GM21526 (cell line): ENCODE measurements at regions not wholly inside any gene's neighbourhood (a gene's known extent, or its start where the extent isn't known, plus 50 kb on each side); places are given as distances from the start of the nearest gene placed in this dataset.

ENCODE experiments used
- ATAC-seq: cut with Tn5 transposase; IDR thresholded peaks from one replicate; pipeline ENCODE4 v1.9.1; 2021; ENCODE audit warnings: moderate library complexity; ENCODE audit not compliant: unreplicated experiment, low FRiP score

DNA sequence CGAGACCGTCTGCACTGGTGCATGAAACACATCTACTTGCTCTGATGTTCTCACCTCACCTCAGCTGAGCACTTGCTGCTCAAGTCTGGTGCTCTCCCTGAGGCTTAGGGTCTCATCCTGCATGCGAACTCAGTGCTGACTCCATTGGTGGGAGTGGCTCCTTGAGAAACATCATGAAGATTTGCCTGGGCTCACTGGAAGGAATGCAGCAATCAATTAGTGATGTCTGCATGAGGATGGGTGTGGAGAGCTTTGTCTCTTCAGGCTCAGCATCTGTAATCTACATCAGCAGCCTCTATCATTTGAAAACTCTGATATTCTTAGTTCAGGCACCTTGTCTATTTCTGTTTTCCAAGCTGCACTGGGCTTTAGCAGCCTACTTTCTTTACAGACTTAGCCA lies 204.4 kb downstream of the IRF8 start:
- no peak for ATAC-seq

DNA sequence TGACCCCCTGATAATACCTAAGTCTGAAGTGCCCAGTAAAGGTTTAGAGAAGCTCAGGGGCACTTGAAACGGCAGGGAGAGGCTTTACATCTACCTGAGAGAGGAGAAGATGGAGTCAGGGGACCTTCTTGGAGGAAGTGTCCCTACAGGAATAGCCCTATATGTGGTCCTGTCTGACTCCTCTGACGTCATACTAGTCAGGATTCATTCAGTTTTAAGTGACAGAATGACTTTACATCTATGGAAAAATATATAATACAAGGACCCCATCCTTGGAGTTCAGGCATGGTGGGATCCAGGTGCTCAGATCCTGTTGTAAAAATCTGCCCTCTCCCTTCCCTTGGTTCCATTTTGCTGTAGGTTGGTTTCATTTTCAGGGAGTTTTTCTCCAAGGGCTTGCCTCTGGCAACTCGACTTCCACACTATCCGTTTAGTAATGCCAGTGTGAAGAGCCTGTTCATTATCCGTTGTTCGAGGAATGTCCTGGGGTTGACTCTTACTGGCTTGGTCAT lies 205.6 kb downstream of the IRF8 start:
- ATAC-seq = no peak

DNA sequence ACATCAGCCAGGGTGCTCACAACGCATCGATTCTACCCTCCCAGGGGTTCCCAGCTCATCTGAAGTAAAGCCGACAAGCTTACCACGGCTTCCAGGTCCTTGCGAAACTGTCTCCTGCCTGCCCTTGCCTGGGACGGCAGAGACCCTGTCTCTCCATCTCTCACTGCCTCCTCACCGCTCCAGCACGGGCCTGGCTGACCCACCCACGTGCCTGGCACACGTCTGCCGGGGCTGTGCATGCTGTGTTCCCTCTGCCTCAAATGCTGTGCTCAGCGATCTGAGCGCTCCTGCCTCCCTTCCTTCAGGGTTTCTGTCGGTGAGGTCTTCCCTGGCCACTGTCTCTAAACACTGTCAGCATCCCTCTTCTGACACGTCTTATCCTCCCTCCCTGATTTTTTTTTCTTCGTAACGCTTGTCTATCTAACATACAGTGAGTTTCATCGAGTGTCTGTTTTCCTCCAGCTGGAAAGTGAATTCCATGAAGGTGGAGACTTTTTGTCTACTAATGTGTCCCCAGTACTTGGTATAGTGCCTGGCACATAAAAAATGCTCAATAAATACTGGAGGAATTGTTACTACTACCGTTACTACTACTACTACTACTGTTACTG lies 208.4 kb downstream of the IRF8 start:
- ATAC-seq = no peak

DNA sequence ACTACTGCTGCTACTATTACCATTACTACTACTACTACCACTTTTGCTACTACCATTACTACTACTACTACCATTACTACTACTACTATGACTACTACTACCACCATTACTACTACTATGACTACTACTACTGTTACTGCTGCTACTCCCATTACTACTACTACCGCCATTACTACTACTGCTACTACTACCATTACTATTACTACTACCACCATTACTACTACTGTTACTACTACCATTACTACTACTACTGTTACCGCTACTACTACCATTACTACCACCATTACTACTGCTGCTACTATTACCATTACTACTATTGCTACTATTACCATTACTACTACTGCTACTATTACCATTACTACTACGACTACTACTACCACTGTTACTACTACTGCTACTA lies 209.1 kb downstream of the IRF8 start:
- ATAC-seq = no peak

DNA sequence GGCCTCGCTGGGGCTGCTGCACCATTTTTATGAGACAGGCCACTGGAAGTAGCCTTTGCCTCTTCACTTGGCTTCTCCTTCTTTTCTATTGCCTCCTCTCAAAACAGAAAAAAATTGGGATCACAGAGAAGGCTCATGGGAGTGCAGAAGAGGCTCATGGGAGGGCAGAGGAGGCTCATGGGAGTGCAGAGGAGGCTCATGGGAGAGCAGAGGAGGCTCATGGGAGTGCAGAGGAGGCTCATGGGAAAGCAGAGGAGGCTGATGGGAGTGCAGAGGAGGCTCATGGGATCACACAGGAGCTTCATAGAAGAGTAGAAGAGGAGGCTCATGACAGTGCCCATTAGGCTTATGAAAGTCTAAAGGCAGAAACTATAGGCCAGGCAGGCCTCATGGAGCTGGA lies 211.2 kb downstream of the IRF8 start:
- ATAC-seq = no peak

DNA sequence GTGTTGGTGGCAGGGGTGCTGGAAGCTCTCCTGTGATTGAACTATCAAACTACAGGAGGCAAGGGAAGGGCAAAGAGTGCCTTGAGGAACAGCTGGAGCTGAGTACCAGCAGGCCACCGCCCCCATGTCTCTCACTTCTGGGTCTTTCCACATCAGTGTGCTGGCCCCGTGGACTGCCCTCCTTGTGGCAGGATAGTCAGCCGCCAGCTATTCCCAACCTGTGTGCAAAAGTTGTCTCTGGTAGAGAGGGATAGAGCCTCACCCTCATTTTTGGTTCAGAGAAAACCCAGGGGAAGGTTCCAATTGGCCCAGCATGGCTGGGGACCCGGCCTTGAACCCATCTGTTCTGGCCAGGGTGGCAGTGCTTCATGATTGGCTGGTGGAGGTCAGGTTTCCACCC lies 211.8 kb downstream of the IRF8 start:
- no peak for ATAC-seq

DNA sequence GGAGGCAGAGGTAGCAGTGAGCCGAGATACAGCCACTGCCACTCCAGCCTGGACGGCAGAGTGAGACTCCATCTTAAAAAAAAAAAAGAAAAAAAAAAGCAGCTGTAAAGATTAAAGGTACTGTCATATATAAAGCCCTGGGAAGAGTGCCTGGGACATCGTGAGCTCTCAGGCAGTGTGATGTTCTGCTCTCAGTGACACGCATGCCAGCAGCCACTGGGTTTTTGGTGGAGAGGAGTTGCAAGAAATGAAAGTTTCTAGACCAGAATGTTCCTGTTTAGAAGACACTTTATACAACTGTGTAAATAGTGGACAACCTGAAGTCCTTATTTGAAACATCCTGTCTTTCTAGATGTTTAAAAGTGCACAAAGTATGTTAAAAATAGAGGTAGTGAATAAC lies 213.2 kb downstream of the IRF8 start:
- ATAC-seq = no peak

DNA sequence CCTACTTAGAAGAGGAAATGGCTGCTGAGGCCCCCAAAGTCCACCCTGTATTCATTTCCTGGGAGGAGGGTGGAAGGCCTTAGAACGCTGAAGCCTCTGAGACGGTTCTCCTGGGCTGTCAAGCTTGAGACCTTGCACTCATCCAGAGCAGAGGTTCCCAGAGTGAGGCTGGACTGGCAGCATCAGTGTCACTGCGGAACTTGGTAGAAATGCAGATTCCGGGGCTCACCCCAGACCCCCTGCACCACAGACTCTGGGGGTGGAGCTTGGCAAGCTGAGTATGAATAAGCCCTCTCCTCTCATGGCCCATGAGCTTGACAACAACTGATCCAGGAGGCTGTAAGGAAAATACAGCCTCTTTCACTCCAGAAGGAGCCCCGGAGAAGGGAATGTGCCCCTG lies 218.3 kb downstream of the IRF8 start:
- ATAC-seq = no peak

DNA sequence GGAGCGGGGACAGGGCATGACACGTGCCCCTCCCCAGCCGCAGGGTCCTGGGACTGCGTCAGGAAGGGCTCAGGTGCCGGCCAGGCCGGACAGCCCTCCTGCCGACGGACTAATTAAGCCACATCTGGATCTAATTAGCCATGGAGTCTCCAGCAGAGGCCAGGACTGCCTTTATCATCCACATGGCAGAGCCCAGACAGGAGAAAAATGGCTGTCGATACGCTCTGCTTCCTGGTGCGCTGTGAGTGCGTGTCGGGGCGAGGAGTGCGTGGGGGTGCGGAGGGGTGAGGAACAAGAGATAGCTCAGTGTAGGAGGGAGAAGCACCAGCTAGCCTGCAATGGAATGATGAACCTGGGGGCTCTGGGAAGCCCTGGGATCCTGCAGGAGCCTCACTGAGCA lies 218.8 kb downstream of the IRF8 start:
- no peak for ATAC-seq

DNA sequence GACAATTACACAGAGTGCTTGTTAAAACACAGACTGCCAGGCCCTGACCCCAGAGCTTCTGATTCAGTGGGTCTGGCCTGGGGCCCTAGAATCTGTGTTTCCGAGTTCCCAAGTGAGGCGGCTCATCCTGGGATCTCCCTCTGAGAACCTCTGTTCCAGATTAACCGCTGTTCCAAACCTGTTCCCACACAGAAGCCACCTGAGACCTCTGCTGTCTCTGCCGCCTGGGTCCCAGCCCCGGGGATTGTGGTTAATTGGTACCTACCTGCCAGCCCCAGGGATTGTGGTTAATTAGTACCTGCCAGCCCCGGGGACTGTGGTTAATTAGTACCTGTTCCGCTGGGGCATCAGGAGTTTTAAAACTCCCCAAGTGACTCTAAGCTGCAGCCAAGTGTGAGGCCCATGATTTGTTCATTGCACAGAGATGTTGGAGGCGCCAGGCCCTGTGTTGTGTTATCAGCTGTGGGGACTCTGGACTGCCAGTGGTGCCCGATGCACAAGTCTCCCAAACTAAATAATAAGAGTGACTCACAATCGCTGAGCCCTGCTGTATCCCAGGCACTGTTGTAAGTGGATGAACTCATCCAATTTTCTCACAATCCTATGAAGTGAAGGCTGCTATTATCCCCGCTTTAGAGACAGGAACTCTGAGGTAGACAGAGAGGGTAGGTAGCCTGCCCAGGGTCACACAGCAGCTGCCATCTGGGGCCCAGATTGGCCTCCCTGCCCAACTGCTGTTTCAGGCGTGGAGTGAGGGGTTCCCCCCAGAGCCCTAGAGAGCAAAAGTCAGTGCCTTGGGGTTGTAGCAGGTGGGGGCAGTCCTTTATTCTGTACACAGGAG lies 219.7 kb downstream of the IRF8 start:
- ATAC-seq = no peak

DNA sequence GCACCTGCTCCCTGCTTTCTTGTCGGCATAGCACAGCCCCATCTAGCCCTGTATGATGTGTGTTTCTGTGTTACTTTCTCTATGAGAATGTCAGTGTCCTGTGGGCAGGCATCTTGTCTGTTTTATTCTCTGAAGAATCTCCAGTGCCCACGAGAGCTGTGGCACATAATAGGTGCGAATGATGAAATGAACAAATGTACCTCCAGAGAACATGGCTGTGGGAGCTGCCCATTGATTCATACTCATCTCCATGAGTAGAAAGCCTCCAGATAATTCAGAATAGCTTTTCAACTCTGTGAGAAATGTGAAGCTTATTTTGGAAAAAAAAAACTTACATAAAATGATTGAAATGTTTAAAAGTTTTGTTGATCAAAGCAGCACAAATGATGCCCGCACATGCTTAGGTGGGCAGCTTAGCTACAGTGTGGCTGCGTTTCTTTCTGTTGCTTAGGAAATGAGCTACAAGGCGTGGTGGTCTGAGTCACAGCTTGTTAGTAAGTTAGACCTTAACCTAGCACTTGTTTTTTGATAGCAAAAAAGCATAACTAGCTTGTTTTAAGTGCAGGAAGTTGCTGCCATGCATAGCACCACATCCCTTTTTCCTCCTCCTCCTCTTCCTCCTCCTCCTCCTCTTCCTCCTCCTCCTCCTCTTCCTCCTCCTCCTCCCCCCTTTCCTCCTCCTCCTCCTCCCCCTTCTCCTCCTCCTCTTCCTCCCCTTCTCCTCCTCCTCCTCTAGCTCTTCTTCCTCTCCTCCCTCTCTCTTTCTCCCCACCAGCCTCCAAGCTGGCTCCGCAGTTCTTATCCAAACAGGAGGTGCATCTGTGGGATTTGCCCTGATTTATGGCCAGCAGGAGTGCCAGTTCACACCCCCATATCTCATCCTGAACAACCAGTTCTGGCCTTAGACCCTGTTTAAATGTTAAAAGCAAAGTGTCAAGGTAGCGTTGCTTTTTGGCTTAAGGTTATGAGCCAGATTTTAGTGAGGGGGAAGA lies 221.5 kb downstream of the IRF8 start:
- ATAC-seq = no peak

DNA sequence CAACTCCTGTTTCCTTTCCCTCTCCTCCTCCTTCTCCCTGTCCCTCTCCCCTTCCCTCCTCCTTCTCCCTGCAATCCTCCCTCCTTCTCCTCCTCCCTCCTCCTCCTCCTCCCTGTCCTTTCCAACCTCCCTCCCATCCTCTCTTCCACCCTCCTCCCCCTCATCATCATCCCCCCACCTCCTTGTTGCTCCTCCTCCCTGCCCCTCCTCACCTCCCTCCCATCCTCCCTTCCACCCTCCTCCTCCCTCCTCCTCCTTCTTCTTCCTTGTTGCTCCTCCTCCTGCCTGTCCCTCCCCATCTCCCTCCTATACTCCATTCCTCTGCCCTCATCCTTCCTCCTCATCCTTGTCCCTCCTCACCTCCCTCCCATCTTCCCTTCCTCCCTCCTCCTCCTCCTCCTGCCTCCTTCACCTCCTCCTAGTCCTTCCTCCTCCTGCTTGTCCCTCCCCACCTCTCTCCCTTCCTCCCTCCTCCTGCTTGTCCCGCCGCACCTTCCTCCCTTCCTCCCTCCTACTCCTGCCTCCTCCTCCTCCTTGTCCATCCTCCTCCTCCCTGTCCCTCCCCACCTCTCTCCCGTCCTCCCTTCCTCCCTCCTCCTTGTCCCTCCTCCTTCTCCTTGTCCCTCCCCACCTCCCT lies 222.5 kb downstream of the IRF8 start:
- no peak for ATAC-seq

DNA sequence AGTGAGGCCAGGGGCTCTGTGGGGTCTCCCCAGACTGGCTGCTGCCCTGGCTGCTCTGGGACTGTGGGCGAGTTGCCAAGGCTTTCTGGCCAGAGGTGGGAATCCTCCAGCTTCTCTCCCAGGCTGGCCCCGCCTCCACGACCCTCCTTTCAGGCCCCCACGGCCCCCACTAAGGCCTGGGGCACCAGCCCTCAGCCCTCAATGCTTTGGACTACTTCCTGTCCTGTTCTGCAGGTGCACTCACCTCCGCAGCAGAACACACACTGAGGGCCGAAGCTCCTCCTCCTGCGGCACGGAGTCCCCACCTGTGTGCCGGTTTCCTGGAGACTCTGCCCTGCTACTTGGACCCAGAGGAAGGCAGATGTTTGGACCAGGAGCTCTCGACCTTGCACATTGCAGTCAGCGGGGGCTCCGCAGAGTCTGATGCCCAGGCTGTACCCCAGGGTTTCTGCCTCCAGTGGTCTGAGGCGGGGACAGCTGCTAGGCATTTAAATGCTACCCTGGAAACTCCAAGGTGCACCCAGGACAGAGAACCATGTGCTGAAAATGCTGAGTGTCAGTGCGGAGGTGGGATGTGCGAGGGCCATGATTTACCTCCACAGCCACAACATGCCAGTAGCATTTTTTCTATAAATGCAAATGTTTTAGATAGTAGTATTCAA lies 223.8 kb downstream of the IRF8 start:
- ATAC-seq = no peak

DNA sequence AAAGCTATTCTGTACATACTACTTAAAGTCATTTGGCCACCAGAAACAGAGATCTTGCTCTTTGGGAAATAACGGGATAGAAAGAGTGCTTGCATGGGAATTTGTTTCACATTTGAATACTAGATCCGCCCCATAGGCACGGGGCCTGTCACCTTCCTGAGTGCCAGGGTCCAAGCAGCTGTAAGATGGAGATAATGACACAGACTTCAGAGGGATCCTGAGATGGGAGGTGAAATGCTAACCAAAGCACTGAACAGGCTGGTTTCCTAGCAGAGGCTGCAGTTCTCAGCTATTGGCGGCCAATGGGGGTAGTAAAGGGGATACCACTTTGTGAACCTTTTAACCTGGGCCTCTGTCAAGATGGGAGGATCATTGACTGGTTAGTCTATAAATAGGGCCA lies 225.4 kb downstream of the IRF8 start:
- no peak for ATAC-seq

DNA sequence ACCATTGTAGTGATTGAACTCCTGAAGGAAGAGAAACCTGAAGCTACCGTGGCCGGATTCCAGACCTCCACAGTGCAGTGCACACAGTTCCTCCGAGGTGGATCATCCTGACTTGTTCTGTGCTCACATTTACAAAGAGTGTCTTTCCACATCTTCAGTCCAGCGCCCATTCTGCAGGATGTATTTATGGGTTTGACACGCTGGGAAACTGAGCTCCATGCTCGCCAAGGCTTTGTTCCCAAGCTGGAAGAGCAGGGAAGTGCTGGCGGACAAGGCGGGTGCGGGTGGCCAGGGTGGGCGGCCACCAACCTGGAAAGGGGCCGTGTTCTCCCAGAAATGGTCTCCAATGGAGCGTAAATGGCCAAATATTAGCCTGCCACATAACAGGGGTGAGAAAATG lies 227.9 kb downstream of the IRF8 start:
- ATAC-seq = no peak

DNA sequence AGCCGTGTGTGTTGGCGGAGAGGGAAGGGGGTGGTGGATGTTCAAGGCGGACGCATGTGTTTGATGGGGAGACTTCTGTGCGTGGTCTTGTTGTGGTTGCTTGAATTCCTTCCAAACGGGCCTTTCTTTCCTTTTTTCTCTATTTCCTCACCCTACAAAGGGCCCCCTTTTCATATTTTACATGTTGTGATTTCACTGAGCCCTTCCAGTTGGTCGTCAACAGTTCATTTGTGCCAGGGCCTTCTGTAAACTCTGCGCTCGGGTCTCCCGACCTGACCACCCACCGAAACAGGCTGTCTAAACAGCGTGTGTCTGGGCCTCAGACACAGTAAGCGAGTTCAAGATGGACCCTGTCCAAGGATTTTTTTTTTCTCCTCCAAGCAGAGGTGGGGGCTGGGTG lies 228.4 kb downstream of the IRF8 start:
- ATAC-seq = no peak

DNA sequence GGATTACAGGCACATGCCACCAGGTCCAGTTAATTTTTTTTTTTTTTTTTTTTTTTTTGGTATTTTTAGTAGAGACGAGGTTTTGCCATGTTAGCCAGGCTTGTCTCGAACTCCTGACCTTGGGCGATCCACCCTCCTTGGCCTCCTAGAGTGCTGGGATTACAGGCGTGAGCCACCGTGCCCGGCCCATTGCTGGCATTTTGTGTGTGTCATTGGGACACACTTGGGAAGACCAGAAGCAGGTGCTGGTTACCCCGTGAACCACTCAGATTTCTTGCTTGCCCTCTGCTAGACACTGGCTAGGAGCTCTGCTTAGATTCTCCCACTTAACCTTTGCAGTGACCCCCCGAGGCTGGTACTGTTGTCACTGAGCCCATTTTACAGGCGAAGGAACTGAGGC lies 229.3 kb downstream of the IRF8 start:
- no peak for ATAC-seq

DNA sequence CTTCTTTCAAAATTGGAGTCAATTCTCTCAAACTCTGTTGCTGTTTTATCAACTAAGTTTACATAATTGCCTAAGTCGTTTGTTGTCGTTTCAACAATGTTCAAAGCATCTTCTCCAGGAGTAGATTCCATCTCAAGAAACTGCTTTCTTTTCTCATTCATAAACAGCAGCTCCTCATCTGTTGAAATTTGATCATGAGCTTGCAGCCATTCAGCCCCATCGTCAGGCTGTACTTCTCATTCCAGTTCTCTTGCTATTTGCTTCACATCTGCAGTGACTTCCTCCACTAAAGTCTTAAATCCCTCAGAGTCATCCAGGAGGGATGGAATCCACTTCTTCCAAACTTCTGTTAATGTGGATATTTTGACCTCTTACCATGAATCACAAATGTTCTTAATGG lies 230.6 kb downstream of the IRF8 start:
- ATAC-seq = no peak

DNA sequence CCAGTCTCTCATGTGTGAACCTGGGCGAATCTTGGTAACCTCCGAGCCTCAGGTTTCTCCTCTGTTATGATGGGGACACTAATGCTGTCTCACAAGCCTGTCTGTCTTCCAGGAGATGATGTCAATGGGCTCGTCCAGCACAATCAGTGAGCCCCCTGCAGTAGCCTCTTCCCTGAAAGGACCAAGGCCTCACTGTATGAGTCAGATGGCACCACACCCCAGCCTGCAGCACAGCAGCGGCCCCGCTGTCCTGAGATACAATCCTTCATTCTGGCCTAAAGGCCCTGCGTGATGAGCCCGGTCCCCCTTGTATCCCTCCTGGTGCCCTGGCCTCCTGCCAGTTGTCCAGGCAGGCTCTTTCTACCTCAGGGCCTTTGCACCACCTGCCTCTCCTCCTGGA lies 234.4 kb downstream of the IRF8 start:
- no peak for ATAC-seq

DNA sequence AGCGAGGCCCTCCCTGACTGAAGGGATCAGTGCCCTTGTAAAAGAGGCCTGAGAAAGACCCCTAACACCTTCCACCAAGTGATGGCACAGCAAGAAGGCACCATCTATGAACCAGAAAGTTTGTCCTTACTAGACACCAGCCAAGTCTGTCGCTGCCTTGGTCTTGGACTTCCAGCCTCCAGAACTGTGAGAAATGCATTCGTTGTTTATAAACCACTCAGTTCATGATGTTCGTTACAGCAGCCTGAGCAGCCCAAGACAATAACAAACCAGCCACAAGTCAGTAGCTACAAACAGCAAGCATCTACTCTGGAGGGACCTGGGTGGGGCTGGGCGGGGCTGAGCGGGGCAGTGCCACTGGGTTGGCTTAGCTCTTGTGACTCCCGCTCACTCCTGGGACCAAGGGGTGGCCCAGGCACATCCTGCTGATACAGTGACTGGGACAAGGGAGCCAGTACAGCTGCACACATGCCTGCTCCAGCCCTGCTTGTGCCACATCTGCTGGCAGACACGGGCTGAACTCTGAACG lies 234.9 kb downstream of the IRF8 start:
- no peak for ATAC-seq
